Left ventricle myocardium inferior (tissue), 1 donor: ENCODE measurements at regions not wholly inside any gene's neighbourhood (a gene's known extent, or its start where the extent isn't known, plus 50 kb on each side); places are given as distances from the start of the nearest gene placed in this dataset.

ENCODE experiments used
- DNase-seq: peaks from one replicate; pipeline ENCODE4 v3.0.0-alpha.2; 2020
- H3K27ac ChIP-seq: fragments of 200-600 bp; replicated peaks from 2 replicates; pipeline ENCODE4 v1.8.0; 2021
- H3K27me3 ChIP-seq: fragments of 200-600 bp; 2 replicates; pipeline ENCODE4 v1.8.0; 2021; ENCODE audit warnings: low read depth
- H3K36me3 ChIP-seq: fragments of 200-600 bp; 2 replicates; pipeline ENCODE4 v1.8.0; 2021
- H3K4me1 ChIP-seq: fragments of 200-600 bp; 2 replicates; pipeline ENCODE4 v1.8.0; 2021
- H3K4me3 ChIP-seq: fragments of 200-600 bp; 2 replicates; pipeline ENCODE4 v1.8.0; 2021; ENCODE audit warnings: mild to moderate bottlenecking, moderate library complexity
- H3K9me3 ChIP-seq: fragments of 200-600 bp; replicated peaks from 2 replicates; pipeline ENCODE4 v1.8.0; 2021
- CTCF ChIP-seq: fragments of 200-600 bp; IDR thresholded peaks from 2 replicates; pipeline ENCODE4 v1.8.0; 2021; ENCODE audit warnings: antibody characterized with exemption, mild to moderate bottlenecking, borderline replicate concordance
- intact Hi-C: fragments of 100-400 bp; cut with micrococcal nuclease; formaldehyde crosslinking; loops from one replicate; pipeline ENCODE4 v1.11.0; 2022
- donor health status: DM: no; HTN: yes; CAD: no; lungs with severe emphysema.

GRCh38 chr3:137360531-137361201 lies 402.9 kb downstream of the IL20RB start:
- Histone ChIP-seq H3K4me1 (no peaks in the 10 kb centered on the region), H3K4me3 (no peak overlapping the region), H3K27me3 (no peaks in the 10 kb centered on the region), H3K27ac (no peak overlapping the region), H3K36me3 (no peaks in the 10 kb centered on the region), H3K9me3 (peaks cover 63% of the 10 kb centered on the region)
- no peak for TF ChIP-seq CTCF
- intact Hi-C loops, result no loop called here
- DNase-seq, result no peak

- H3K36me3 ChIP-seq, result no peaks in the 10 kb centered on the region
- TF ChIP-seq CTCF, result no peak
Measured at GRCh38 chr3:137382005-137382594, 382.0 kb upstream of the SOX14 start.

GRCh38 chr3:137385922-137386321 lies 378.2 kb upstream of the SOX14 start:
- no peak overlapping the region for H3K4me3 ChIP-seq
- peaks cover 24% of the 10 kb centered on the region for H3K9me3 ChIP-seq
- H3K27me3 ChIP-seq, result no peaks in the 10 kb centered on the region
- no peak for TF ChIP-seq CTCF
- intact Hi-C loops, result no loop called here
- H3K27ac ChIP-seq, result no peak overlapping the region
- no peak for DNase-seq
- H3K36me3 ChIP-seq, result no peaks in the 10 kb centered on the region
- H3K4me1 ChIP-seq, result no peaks in the 10 kb centered on the region

More at GRCh38 chr3:137382005-137382594, 382.0 kb upstream of the SOX14 start:
- intact Hi-C loops, result no loop called here
- no peaks in the 10 kb centered on the region for H3K27me3 ChIP-seq
- no peak for DNase-seq
- H3K27ac ChIP-seq, result no peak overlapping the region
- no peaks in the 10 kb centered on the region for H3K4me1 ChIP-seq
- peaks cover 56% of the 10 kb centered on the region for H3K9me3 ChIP-seq
- H3K4me3 ChIP-seq, result no peak overlapping the region

GRCh38 chr3:137409584-137409983 lies 354.5 kb upstream of the SOX14 start:
- Histone ChIP-seq H3K4me1 (no peaks in the 10 kb centered on the region), H3K4me3 (no peak overlapping the region), H3K36me3 (no peaks in the 10 kb centered on the region), H3K27ac (no peak overlapping the region), H3K27me3 (no peaks in the 10 kb centered on the region), H3K9me3 (peaks cover 9% of the 10 kb centered on the region)
- intact Hi-C loops, result no loop called here
- no peak for DNase-seq
- no peak for TF ChIP-seq CTCF

DNA sequence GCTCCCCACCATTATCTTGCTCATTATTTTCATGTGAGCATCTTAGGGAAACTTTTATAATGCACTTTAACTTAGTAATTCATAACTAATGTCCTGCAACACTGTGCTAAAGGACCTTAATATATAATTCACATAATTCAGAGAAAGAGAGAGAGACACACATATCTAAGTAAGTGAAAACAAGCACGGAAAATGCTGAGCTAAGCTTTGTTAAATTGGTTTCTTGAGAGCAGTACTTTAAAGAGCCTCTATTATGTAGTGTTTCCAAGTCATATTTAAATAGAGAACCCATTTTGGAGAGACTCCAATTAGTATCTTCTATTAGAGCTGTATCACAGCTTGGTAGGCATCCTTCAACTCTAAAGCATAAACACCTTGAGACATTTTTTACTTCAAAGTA lies 354.1 kb upstream of the SOX14 start:
- no peak for DNase-seq
- no peaks in the 10 kb centered on the region for H3K36me3 ChIP-seq
- no peak overlapping the region for H3K4me3 ChIP-seq
- H3K4me1 ChIP-seq, result no peaks in the 10 kb centered on the region
- H3K27ac ChIP-seq, result no peak overlapping the region
- intact Hi-C loops, result no loop called here
- no peak for TF ChIP-seq CTCF
- no peaks in the 10 kb centered on the region for H3K27me3 ChIP-seq
- peaks cover 9% of the 10 kb centered on the region for H3K9me3 ChIP-seq
